Neural cell (in vitro differentiated cells): ENCODE measurements at regions not wholly inside any gene's neighbourhood (a gene's known extent, or its start where the extent isn't known, plus 50 kb on each side); places are given as distances from the start of the nearest gene placed in this dataset.

ENCODE experiments used
- H2AFZ ChIP-seq: fragments of 200-600, 300-800 bp; sonication (generic), shearing (Covaris generic); 2 replicates; pipeline ENCODE4 v1.6.0; 2014; ENCODE audit warnings: low read depth, mild to moderate bottlenecking, antibody characterized with exemption, low read length, moderate library complexity
- H3F3A ChIP-seq: fragments of 200-600 bp; shearing (Covaris generic); 2 replicates; pipeline ENCODE4 v1.6.1; 2016; ENCODE audit warnings: mild to moderate bottlenecking, moderate library complexity, mixed read lengths, antibody characterized with exemption, low read length; ENCODE audit not compliant: insufficient read depth, poor library complexity, severe bottlenecking
- H3K27ac ChIP-seq: fragments of 200-600, 300-800 bp; sonication (generic), shearing (Covaris generic); 2 replicates; pipeline ENCODE4 v1.5.1; 2014; ENCODE audit warnings: mild to moderate bottlenecking, low read length, moderate library complexity
- H3K27me3 ChIP-seq: fragments of 300-800, 200-600 bp; sonication (generic), shearing (Covaris generic); 2 replicates; pipeline ENCODE4 v1.6.0; 2014; ENCODE audit warnings: mild to moderate bottlenecking, low read depth, low read length, moderate library complexity; ENCODE audit not compliant: insufficient read depth
- H3K36me3 ChIP-seq: fragments of 300-800, 200-600 bp; sonication (generic), shearing (Covaris generic); 2 replicates; pipeline ENCODE4 v1.5.1; 2014; ENCODE audit warnings: mild to moderate bottlenecking, antibody characterized with exemption, low read length, moderate library complexity; ENCODE audit not compliant: insufficient read depth
- H3K4me2 ChIP-seq: fragments of 300-800, 200-600 bp; sonication (generic), shearing (Covaris generic); 2 replicates; pipeline ENCODE4 v1.6.0; 2014; ENCODE audit warnings: mild to moderate bottlenecking, low read length
- H3K4me3 ChIP-seq: fragments of 300-800, 200-600 bp; sonication (generic), shearing (Covaris generic); 2 replicates; pipeline ENCODE4 v1.5.1; 2014; ENCODE audit warnings: mild to moderate bottlenecking, low read length, moderate library complexity
- H3K79me2 ChIP-seq: fragments of 200-600 bp; shearing (Covaris generic); replicated peaks from 2 replicates; pipeline ENCODE4 v1.6.0; 2014; ENCODE audit warnings: mild to moderate bottlenecking, low read length, moderate library complexity; ENCODE audit not compliant: insufficient read depth
- H3K9ac ChIP-seq: fragments of 300-800, 200-600 bp; sonication (generic), shearing (Covaris generic); 2 replicates; pipeline ENCODE4 v1.6.1; 2016; ENCODE audit warnings: mild to moderate bottlenecking, low read length, mixed read lengths
- H3K9me2 ChIP-seq: fragments of 200-600 bp; shearing (Covaris generic); 2 replicates; pipeline ENCODE4 v1.6.1; 2016; ENCODE audit warnings: mild to moderate bottlenecking, low read length, mixed read lengths; ENCODE audit not compliant: insufficient read depth
- H3K9me3 ChIP-seq: fragments of 200-600, 300-800 bp; sonication (generic), shearing (Covaris generic); 2 replicates; pipeline ENCODE4 v1.6.1; 2016; ENCODE audit warnings: mild to moderate bottlenecking, mixed run types, low read length, moderate library complexity, mixed read lengths
- H4K20me1 ChIP-seq: fragments of 200-600 bp; shearing (Covaris generic); 2 replicates; pipeline ENCODE4 v1.6.1; 2016; ENCODE audit warnings: mild to moderate bottlenecking, mixed run types; ENCODE audit not compliant: insufficient read depth
- CTCF ChIP-seq: fragments of 450-650 bp; IDR thresholded peaks from 2 replicates; pipeline ENCODE4 v1.5.1; 2014; ENCODE audit warnings: antibody characterized with exemption, mild to moderate bottlenecking, moderate library complexity; ENCODE audit not compliant: poor library complexity, severe bottlenecking
- EP300 ChIP-seq: fragments of 450-650 bp; conservative IDR thresholded peaks from 2 replicates; pipeline ENCODE4 v1.6.1; 2014; ENCODE audit warnings: antibody characterized with exemption, mild to moderate bottlenecking, moderate library complexity; ENCODE audit not compliant: poor library complexity, severe bottlenecking
- EZH2 ChIP-seq: fragments of 200-600, 300-800 bp; shearing (Covaris generic), sonication (generic); IDR thresholded peaks from 2 replicates; pipeline ENCODE4 v1.6.1; 2014; ENCODE audit warnings: antibody characterized with exemption, low read length, borderline replicate concordance, mild to moderate bottlenecking; ENCODE audit not compliant: insufficient read depth, poor library complexity, severe bottlenecking
- MXI1 ChIP-seq: fragments of 450-650 bp; conservative IDR thresholded peaks from 2 replicates; pipeline ENCODE4 v1.6.1; 2014; ENCODE audit warnings: antibody characterized with exemption, mild to moderate bottlenecking; ENCODE audit not compliant: poor library complexity, severe bottlenecking
- POLR2AphosphoS5 ChIP-seq: IDR thresholded peaks from 2 replicates; pipeline ENCODE4 v1.6.1; 2012
- RAD21 ChIP-seq: fragments of 450-650 bp; conservative IDR thresholded peaks from 2 replicates; pipeline ENCODE4 v1.6.1; 2014; ENCODE audit warnings: antibody characterized with exemption, mild to moderate bottlenecking, moderate library complexity
- REST ChIP-seq: IDR thresholded peaks from 2 replicates; pipeline ENCODE4 v1.6.1; 2012; ENCODE audit warnings: borderline replicate concordance
- SMC3 ChIP-seq: fragments of 450-650 bp; conservative IDR thresholded peaks from 2 replicates; pipeline ENCODE4 v1.6.1; 2014; ENCODE audit warnings: antibody characterized with exemption, mild to moderate bottlenecking, moderate library complexity; ENCODE audit not compliant: poor library complexity
- TAF1 ChIP-seq: IDR thresholded peaks from 2 replicates; pipeline ENCODE4 v1.6.1; 2012; ENCODE audit warnings: low read depth

- Histone ChIP-seq H4K20me1 (no peaks in the 10 kb centered on the region), H3K4me3 (no peak overlapping the region), H3K9ac (no peak overlapping the region), H3K27ac (no peak overlapping the region), H3K36me3 (no peaks in the 10 kb centered on the region), H2AFZ (no peak overlapping the region), H3K27me3 (no peaks in the 10 kb centered on the region), H3K4me2 (no peak overlapping the region), H3K9me3 (no peaks in the 10 kb centered on the region), H3F3A (no peaks in the 10 kb centered on the region), H3K9me2 (no peaks in the 10 kb centered on the region), H3K79me2 (no peaks in the 10 kb centered on the region)
- no peak for TF ChIP-seq EP300
- no peak for TF ChIP-seq RAD21
- TF ChIP-seq EZH2: no peak
- TF ChIP-seq SMC3: no peak
These were observed 279.6 kb downstream of the KLF13 start for GRCh38 chr15:31606194-31606669.

GRCh38 chr15:31606931-31607497, 280.4 kb downstream of the KLF13 start:
- no peak overlapping the region for H3K27ac ChIP-seq
- no peak overlapping the region for H2AFZ ChIP-seq
- no peaks in the 10 kb centered on the region for H3K27me3 ChIP-seq
- no peak overlapping the region for H3K9ac ChIP-seq
- H3K36me3 ChIP-seq: no peaks in the 10 kb centered on the region
- TF ChIP-seq POLR2AphosphoS5: no peak
- no peak for TF ChIP-seq REST
- TF ChIP-seq CTCF: no peak
- TF ChIP-seq EP300: no peak
- TF ChIP-seq RAD21: no peak
- TF ChIP-seq SMC3: no peak
- TF ChIP-seq MXI1: no peak
- no peak for TF ChIP-seq EZH2
- no peak for TF ChIP-seq TAF1
- H3K9me3 ChIP-seq: no peaks in the 10 kb centered on the region
- H4K20me1 ChIP-seq: no peaks in the 10 kb centered on the region
- no peak overlapping the region for H3K4me3 ChIP-seq
- no peaks in the 10 kb centered on the region for H3F3A ChIP-seq
- H3K9me2 ChIP-seq: no peaks in the 10 kb centered on the region
- H3K4me2 ChIP-seq: no peak overlapping the region
- H3K79me2 ChIP-seq: no peaks in the 10 kb centered on the region
